Osteoblast (primary cell): ENCODE measurements at regions not wholly inside any gene's neighbourhood (a gene's known extent, or its start where the extent isn't known, plus 50 kb on each side); places are given as distances from the start of the nearest gene placed in this dataset.

Experiments used
- DNase-seq: peaks from one replicate; pipeline ENCODE4 v3.0.0; 2011; ENCODE audit warnings: low spot score, mixed read lengths; ENCODE audit not compliant: insufficient read length; ENCODE audit errors: missing footprints
- H2AFZ ChIP-seq: 2 replicates; pipeline ENCODE4 v1.6.0; 2011; ENCODE audit warnings: mild to moderate bottlenecking, low read length
- H3K27ac ChIP-seq: 2 replicates; pipeline ENCODE4 v1.5.1; 2011; ENCODE audit warnings: mild to moderate bottlenecking, low read depth, low read length, moderate library complexity
- H3K27me3 ChIP-seq: 2 replicates; pipeline ENCODE4 v1.6.0; 2012; ENCODE audit warnings: mild to moderate bottlenecking, control low read depth, inconsistent platforms, low read length, moderate library complexity; ENCODE audit not compliant: insufficient read depth
- H3K36me3 ChIP-seq: 2 replicates; pipeline ENCODE4 v1.5.1; 2011; ENCODE audit warnings: mild to moderate bottlenecking, low read length, control low read depth, moderate library complexity; ENCODE audit not compliant: insufficient read depth
- H3K4me1 ChIP-seq: 2 replicates; pipeline ENCODE4 v1.5.1; 2011; ENCODE audit warnings: mild to moderate bottlenecking, low read length, control low read depth, moderate library complexity; ENCODE audit not compliant: insufficient read depth
- H3K4me2 ChIP-seq: 2 replicates; pipeline ENCODE4 v1.6.0; 2011; ENCODE audit warnings: mild to moderate bottlenecking, low read length; ENCODE audit not compliant: insufficient read depth
- H3K4me3 ChIP-seq: fragments of 200-600 bp; sonication (generic); 3 replicates; pipeline ENCODE4 v1.5.1; 2012; ENCODE audit warnings: mild to moderate bottlenecking, low read length, inconsistent platforms; ENCODE audit not compliant: insufficient read depth
- H3K79me2 ChIP-seq: 2 replicates; pipeline ENCODE4 v1.6.0; 2012; ENCODE audit warnings: mild to moderate bottlenecking, low read length, control low read depth, inconsistent platforms; ENCODE audit not compliant: insufficient read depth
- H3K9me3 ChIP-seq: 2 replicates; pipeline ENCODE4 v1.5.1; 2011; ENCODE audit warnings: low read depth, low read length, control low read depth
- H4K20me1 ChIP-seq: 2 replicates; pipeline ENCODE4 v1.6.0; 2012; ENCODE audit warnings: mild to moderate bottlenecking, low read length, control low read depth; ENCODE audit not compliant: insufficient read depth
- CTCF ChIP-seq: IDR thresholded peaks from 2 replicates; pipeline ENCODE4 v1.5.1; 2011; ENCODE audit warnings: mild to moderate bottlenecking, low read depth, low read length, moderate library complexity; ENCODE audit errors: extremely low read depth

- Histone ChIP-seq H2AFZ (no peak overlapping the region), H3K4me2 (no peak overlapping the region), H3K9me3 (no peaks in the 10 kb centered on the region), H3K4me1 (no peaks in the 10 kb centered on the region), H3K27me3 (no peaks in the 10 kb centered on the region), H3K27ac (no peak overlapping the region), H3K4me3 (no peak overlapping the region), H3K36me3 (no peaks in the 10 kb centered on the region), H4K20me1 (no peaks in the 10 kb centered on the region), H3K79me2 (no peaks in the 10 kb centered on the region)
- TF ChIP-seq CTCF: no peak
- DNase-seq: no peak
These were observed 191.3 kb downstream of the SYT10 start for GRCh38 chr12:33248364-33248763.

GRCh38 chr12:33247625-33248024, 192.0 kb downstream of the SYT10 start:
- Histone ChIP-seq H3K4me2 (no peak overlapping the region), H4K20me1 (no peaks in the 10 kb centered on the region), H3K4me1 (no peaks in the 10 kb centered on the region), H3K9me3 (no peaks in the 10 kb centered on the region), H3K36me3 (no peaks in the 10 kb centered on the region), H3K27ac (no peak overlapping the region), H3K27me3 (no peaks in the 10 kb centered on the region), H3K4me3 (no peak overlapping the region), H2AFZ (no peak overlapping the region), H3K79me2 (no peaks in the 10 kb centered on the region)
- no peak for DNase-seq
- TF ChIP-seq CTCF: no peak

- Histone ChIP-seq H3K4me1 (no peaks in the 10 kb centered on the region), H3K27ac (no peak overlapping the region), H3K79me2 (no peaks in the 10 kb centered on the region), H3K36me3 (no peaks in the 10 kb centered on the region), H2AFZ (no peak overlapping the region), H3K4me3 (no peak overlapping the region), H3K27me3 (no peaks in the 10 kb centered on the region), H3K4me2 (no peak overlapping the region), H3K9me3 (no peaks in the 10 kb centered on the region), H4K20me1 (no peaks in the 10 kb centered on the region)
- TF ChIP-seq CTCF: no peak
- DNase-seq: no peak
These were observed 194.2 kb downstream of the SYT10 start for GRCh38 chr12:33245434-33245833.

- Histone ChIP-seq H3K4me1 (no peaks in the 10 kb centered on the region), H3K36me3 (no peaks in the 10 kb centered on the region), H3K27me3 (no peaks in the 10 kb centered on the region), H3K4me2 (no peak overlapping the region), H3K4me3 (no peak overlapping the region), H3K79me2 (no peaks in the 10 kb centered on the region), H2AFZ (no peak overlapping the region), H4K20me1 (no peaks in the 10 kb centered on the region), H3K27ac (no peak overlapping the region), H3K9me3 (no peaks in the 10 kb centered on the region)
- no peak for TF ChIP-seq CTCF
- no peak for DNase-seq
These were observed 212.9 kb downstream of the SYT10 start for GRCh38 chr12:33226671-33227070.
